Keratinocyte (primary cell): ENCODE measurements at regions not wholly inside any gene's neighbourhood (a gene's known extent, or its start where the extent isn't known, plus 50 kb on each side); places are given as distances from the start of the nearest gene placed in this dataset.

Experiments
- DNase-seq: peaks from one replicate; pipeline ENCODE4 v3.0.0-alpha.2; 2011; ENCODE audit warnings: low read depth, missing footprints, low spot score
- FAIRE-seq: peaks from 2 replicates; lab custom pipeline; 2011; peaks lifted over from hg19 to GRCh38; lab: Jason Lieb, UNC
- H2AFZ ChIP-seq: 2 replicates; pipeline ENCODE4 v1.6.0; 2012; ENCODE audit warnings: low read length, control low read depth, inconsistent platforms; ENCODE audit not compliant: control insufficient read depth
- H3K27ac ChIP-seq: 2 replicates; pipeline ENCODE4 v1.5.1; 2011; ENCODE audit warnings: low read length; ENCODE audit not compliant: control insufficient read depth, insufficient read depth
- H3K27me3 ChIP-seq: 3 replicates; pipeline ENCODE4 v1.6.0; 2011; ENCODE audit warnings: low read length; ENCODE audit not compliant: control insufficient read depth, insufficient read depth; ENCODE audit errors: extremely low read depth
- H3K36me3 ChIP-seq, 2 experiments: 2 replicates in 1 of 2; 3 replicates in 1 of 2; pipeline ENCODE4 v1.5.1; 2011; ENCODE audit warnings: low read length in 2 of 2, mild to moderate bottlenecking in 1 of 2; ENCODE audit not compliant: control insufficient read depth in 2 of 2, insufficient read depth in 2 of 2; ENCODE audit errors: extremely low read depth in 1 of 2
- H3K4me1 ChIP-seq: 3 replicates; pipeline ENCODE4 v1.5.1; 2011; ENCODE audit warnings: low read length; ENCODE audit not compliant: control insufficient read depth, insufficient read depth; ENCODE audit errors: extremely low read depth
- H3K4me2 ChIP-seq: 3 replicates; pipeline ENCODE4 v1.6.0; 2011; ENCODE audit warnings: low read depth, low read length; ENCODE audit not compliant: control insufficient read depth, insufficient read depth; ENCODE audit errors: extremely low read depth
- H3K4me3 ChIP-seq, 3 experiments: fragments of 200-600 bp in 1 of 3; sonication (generic) in 1 of 3; 2 replicates in 2 of 3; 3 replicates in 1 of 3; pipeline ENCODE4 v1.5.1; 2011 to 2016; ENCODE audit warnings: low read length in 3 of 3, mild to moderate bottlenecking in 3 of 3, control low read depth in 2 of 3, inconsistent platforms in 1 of 3, low read depth in 1 of 3, mixed read lengths in 1 of 3, mixed run types in 1 of 3, moderate library complexity in 1 of 3; ENCODE audit not compliant: control insufficient read depth in 2 of 3, insufficient read depth in 2 of 3; ENCODE audit errors: extremely low read depth in 1 of 3
- H3K79me2 ChIP-seq: 2 replicates; pipeline ENCODE4 v1.6.0; 2012; ENCODE audit warnings: low read length; ENCODE audit not compliant: control insufficient read depth, insufficient read depth
- H3K9ac ChIP-seq: 3 replicates; pipeline ENCODE4 v1.6.0; 2011; ENCODE audit warnings: low read length; ENCODE audit not compliant: control insufficient read depth, insufficient read depth; ENCODE audit errors: extremely low read depth
- H3K9me1 ChIP-seq: 3 replicates; pipeline ENCODE4 v1.6.0; 2011; ENCODE audit warnings: low read length; ENCODE audit not compliant: control insufficient read depth, insufficient read depth; ENCODE audit errors: extremely low read depth
- H3K9me3 ChIP-seq: 2 replicates; pipeline ENCODE4 v1.5.1; 2012; ENCODE audit warnings: low read depth, low read length; ENCODE audit not compliant: control insufficient read depth
- H4K20me1 ChIP-seq: 3 replicates; pipeline ENCODE4 v1.6.0; 2011; ENCODE audit warnings: low read length; ENCODE audit not compliant: control insufficient read depth, insufficient read depth; ENCODE audit errors: extremely low read depth
- CTCF ChIP-seq, 3 experiments: IDR thresholded peaks in 1 of 3; conservative IDR thresholded peaks in 1 of 3; optimal IDR thresholded peaks in 1 of 3; 2 replicates in 2 of 3; 3 replicates in 1 of 3; pipeline versions ENCODE3 to v1.5.1; 2011; ENCODE audit warnings: low read length in 3 of 3, mild to moderate bottlenecking in 3 of 3, moderate library complexity in 2 of 3, control low read depth in 1 of 3, inconsistent platforms in 1 of 3; ENCODE audit not compliant: insufficient read depth in 2 of 3; ENCODE audit errors: extremely low read depth in 1 of 3
- EZH2 ChIP-seq: IDR thresholded peaks from one replicate; pipeline ENCODE4 v1.6.1; 2012; ENCODE audit warnings: inconsistent platforms, mild to moderate bottlenecking, low read length, moderate library complexity
- dilution Hi-C: fragments of 300-500 bp; cut with MboI; formaldehyde crosslinking; loops from one replicate; pipeline ENCODE4 v1.7.0; 2020; ENCODE audit warnings: low sequenced_read_pairs; ENCODE audit not compliant: extremely low pct_ligation_motif_present

- Histone ChIP-seq H4K20me1 (no peaks in the 10 kb centered on the region), H3K79me2 (no peaks in the 10 kb centered on the region), H3K4me2 (no peak overlapping the region), H3K4me1 (no peaks in the 10 kb centered on the region), H3K9me1 (no peaks in the 10 kb centered on the region), H3K4me3 (no peak overlapping the region), H3K9me3 (no peaks in the 10 kb centered on the region), H3K36me3 (no peaks in the 10 kb centered on the region), H3K27ac (no peak overlapping the region), H2AFZ (no peak overlapping the region), H3K9ac (no peak overlapping the region), H3K27me3 (no peaks in the 10 kb centered on the region)
- TF ChIP-seq EZH2 (no peak), CTCF (optimal IDR thresholded peaks at IDR 0.05 in 1 of 3, IDR thresholded peaks at IDR 0.05 in 1 of 3, conservative IDR thresholded peaks at IDR 0.05 in 1 of 3; ENCODE audit: extremely low read depth in 1 of 3, insufficient read depth in 2 of 3, low read length in 3 of 3) (no peak)
- no peak for FAIRE-seq
- dilution Hi-C loops: no loop called here
- no peak for DNase-seq
Measured at GRCh38 chr1:68970571-68970970, 473.7 kb upstream of the DEPDC1 start.

GRCh38 chr1:68973459-68974244, 476.8 kb upstream of the DEPDC1 start:
- Histone ChIP-seq H3K79me2 (no peaks in the 10 kb centered on the region), H3K36me3 (no peaks in the 10 kb centered on the region), H3K27ac (no peak overlapping the region), H3K9me1 (no peaks in the 10 kb centered on the region), H3K4me1 (no peaks in the 10 kb centered on the region), H3K9ac (no peak overlapping the region), H2AFZ (no peak overlapping the region), H3K27me3 (no peaks in the 10 kb centered on the region), H3K9me3 (no peaks in the 10 kb centered on the region), H4K20me1 (no peaks in the 10 kb centered on the region), H3K4me3 (no peak overlapping the region), H3K4me2 (no peak overlapping the region)
- FAIRE-seq (peak; percentile 70), DNase-seq (no peak)
- no peak for TF ChIP-seq EZH2
- TF ChIP-seq CTCF (optimal IDR thresholded peaks at IDR 0.05 in 1 of 3, IDR thresholded peaks at IDR 0.05 in 1 of 3, conservative IDR thresholded peaks at IDR 0.05 in 1 of 3; ENCODE audit: extremely low read depth in 1 of 3, insufficient read depth in 2 of 3, low read length in 3 of 3): no peak
- dilution Hi-C loops: no loop called here
